K562 (cell line): ENCODE measurements at regions not wholly inside any gene's neighbourhood (a gene's known extent, or its start where the extent isn't known, plus 50 kb on each side); places are given as distances from the start of the nearest gene placed in this dataset.

ENCODE experiments used
- ATAC-seq: fragments of 200-7000 bp; cut with Tn5 transposase; 3 replicates; pipeline ENCODE4 v1.9.1; 2020; ENCODE audit warnings: moderate library complexity
- BruUV-seq: library from RNA; stranded (reverse); fragments of 400-500 nt; replicated peaks from 2 replicates; lab custom pipeline; 2021; lab: Mats Ljungman, UMichigan
- CTCF ChIA-PET: fragments of 300-600 bp; formaldehyde crosslinking; extraction: SDS; loops from one replicate; lab custom pipeline; 2021; ENCODE audit warnings: low intra/inter-chr PET ratio; lab: Yijun Ruan, JAX
- POLR2A ChIA-PET: fragments of 300-600, 350-650 bp; sonication (Branson Sonifier 250); formaldehyde crosslinking; extraction: SDS; loops from one replicate; lab custom pipeline; 2021; ENCODE audit warnings: antibody characterized with exemption, inconsistent platforms; lab: Yijun Ruan, JAX
- DNase-seq, 4 experiments: peaks; one replicate each; pipeline versions ENCODE4 v3.0.0 to v3.0.0-alpha.2; 2011 to 2018; ENCODE audit warnings: low spot score in 3 of 4, mixed read lengths in 3 of 4; ENCODE audit errors: extremely low read depth in 1 of 4
- FAIRE-seq: peaks from 2 replicates; lab custom pipeline; 2011; peaks lifted over from hg19 to GRCh38; lab: Jason Lieb, UNC
- H2AFZ ChIP-seq: 2 replicates; pipeline ENCODE4 v1.6.0; 2011; ENCODE audit warnings: low read depth, low read length, control low read depth, inconsistent platforms
- H3K27ac ChIP-seq: fragments of 200-600 bp; 3 replicates; pipeline ENCODE4 v1.8.0; 2011; ENCODE audit warnings: low read depth, mild to moderate bottlenecking, control low read depth, inconsistent platforms, low read length, moderate library complexity, mixed read lengths; ENCODE audit errors: extremely low read depth
- H3K27me3 ChIP-seq, 2 experiments: fragments of 300-600 bp in 1 of 2; 2 replicates in 1 of 2; 3 replicates in 1 of 2; pipeline versions ENCODE4 v1.6.0 to v1.8.0; 2011; ENCODE audit warnings: inconsistent platforms in 2 of 2, low read length in 2 of 2, mild to moderate bottlenecking in 1 of 2, mixed read lengths in 1 of 2, moderate library complexity in 1 of 2; ENCODE audit not compliant: control insufficient read depth in 2 of 2, insufficient read depth in 2 of 2
- H3K36me3 ChIP-seq: fragments of 300-600 bp; 3 replicates; pipeline ENCODE4 v1.8.0; 2011; ENCODE audit warnings: mild to moderate bottlenecking, low read length, inconsistent platforms; ENCODE audit not compliant: control insufficient read depth, insufficient read depth
- H3K4me1 ChIP-seq, 2 experiments: fragments of 200-600 bp in 1 of 2; replicated peaks in 1 of 2; 2 replicates in 1 of 2; 3 replicates in 1 of 2; pipeline versions ENCODE4 v1.5.1 to v1.8.0; 2011; ENCODE audit warnings: inconsistent platforms in 2 of 2, low read length in 2 of 2, mild to moderate bottlenecking in 1 of 2, mixed read lengths in 1 of 2, moderate library complexity in 1 of 2; ENCODE audit not compliant: control insufficient read depth in 2 of 2, insufficient read depth in 2 of 2
- H3K4me2 ChIP-seq: 2 replicates; pipeline ENCODE4 v1.6.1; 2011; ENCODE audit warnings: low read length, control low read depth, inconsistent platforms, mixed read lengths; ENCODE audit not compliant: insufficient read depth
- H3K4me3 ChIP-seq: fragments of 200-600 bp; sonication (generic), shearing (Covaris generic); 2 replicates; pipeline ENCODE4 v1.5.1; 2016; ENCODE audit warnings: control low read depth, inconsistent platforms
- H3K79me2 ChIP-seq: fragments of 200-600 bp; 3 replicates; pipeline ENCODE4 v1.8.0; 2011; ENCODE audit warnings: low read length, inconsistent platforms; ENCODE audit not compliant: control insufficient read depth, insufficient read depth
- H3K9ac ChIP-seq, 2 experiments: 2 replicates each; pipeline versions ENCODE4 v1.6.0 to v1.6.1; 2011; ENCODE audit warnings: low read depth in 2 of 2, low read length in 2 of 2, control low read depth in 1 of 2, inconsistent platforms in 1 of 2, mild to moderate bottlenecking in 1 of 2, mixed read lengths in 1 of 2; ENCODE audit not compliant: insufficient read depth in 1 of 2
- H3K9me1 ChIP-seq: one replicate; pipeline ENCODE4 v1.6.0; 2011; ENCODE audit warnings: inconsistent platforms, mild to moderate bottlenecking, low read length, moderate library complexity; ENCODE audit not compliant: control insufficient read depth, insufficient read depth
- H3K9me3 ChIP-seq: replicated peaks from 2 replicates; pipeline ENCODE4 v1.5.1; 2011; ENCODE audit warnings: low read depth, low read length, inconsistent platforms; ENCODE audit not compliant: control insufficient read depth, insufficient read depth
- H4K20me1 ChIP-seq: replicated peaks from 2 replicates; pipeline ENCODE4 v1.6.1; 2011; ENCODE audit warnings: low read length, inconsistent platforms, mixed read lengths; ENCODE audit not compliant: control insufficient read depth, insufficient read depth
- ARID3A ChIP-seq: IDR thresholded peaks from 2 replicates; pipeline ENCODE4 v1.6.1; 2012; ENCODE audit warnings: low read depth, low read length, improper control_type of control experiment, borderline replicate concordance
- CREBBP ChIP-seq: IDR thresholded peaks from one replicate; pipeline ENCODE4 v1.6.1; 2012; ENCODE audit warnings: low read depth, mild to moderate bottlenecking, control low read depth, inconsistent platforms, low read length
- ELK1 ChIP-seq: sonication (generic); formaldehyde crosslinking; IDR thresholded peaks from 2 replicates; pipeline ENCODE4 v1.8.1; 2022; ENCODE audit warnings: missing genetic modification reagents
- KLF1 ChIP-seq: fragments of 450-650 bp; IDR thresholded peaks from 2 replicates; pipeline ENCODE4 v1.6.1; 2016; ENCODE audit warnings: missing genetic modification characterization, missing compliant biosample characterization
- MAFF ChIP-seq: IDR thresholded peaks from 2 replicates; pipeline ENCODE4 v1.6.1; 2012; ENCODE audit warnings: low read length, improper control_type of control experiment
- NFE2 ChIP-seq: IDR thresholded peaks from 2 replicates; pipeline ENCODE4 v1.6.1; 2014; ENCODE audit warnings: antibody characterized with exemption, low read depth
- NRF1 ChIP-seq, 2 experiments: fragments of 450-650 bp; IDR thresholded peaks in 1 of 2; conservative IDR thresholded peaks in 1 of 2; 2 replicates each; pipeline ENCODE4 v1.6.1; 2014; ENCODE audit warnings: mild to moderate bottlenecking in 2 of 2
- PHTF2 ChIP-seq: fragments of 250-450 bp; sonication (Bioruptor Pico); IDR thresholded peaks from 2 replicates; pipeline ENCODE4 v1.5.0; 2021; ENCODE audit warnings: mild to moderate bottlenecking
- RBM14 ChIP-seq: fragments of 200-400 bp; formaldehyde crosslinking; IDR thresholded peaks from 2 replicates; pipeline ENCODE4 v1.6.1; 2018; ENCODE audit warnings: low read depth, mild to moderate bottlenecking, low read length, moderate library complexity, borderline replicate concordance; ENCODE audit not compliant: insufficient read depth
- TCF7 ChIP-seq: sonication (generic); IDR thresholded peaks from 2 replicates; pipeline ENCODE4 v1.6.1; 2016; ENCODE audit warnings: antibody characterized with exemption, borderline replicate concordance
- U2AF2 ChIP-seq: fragments of 200-400 bp; formaldehyde crosslinking; optimal IDR thresholded peaks from 2 replicates; pipeline ENCODE3; 2017; ENCODE audit warnings: low read depth, mild to moderate bottlenecking, low read length
- UBTF ChIP-seq, 2 experiments: IDR thresholded peaks; 2 replicates each; pipeline ENCODE4 v1.6.1; 2012; ENCODE audit warnings: improper control_type of control experiment in 2 of 2, low read depth in 2 of 2, low read length in 2 of 2, borderline replicate concordance in 1 of 2
- ZNF316 ChIP-seq: fragments of 450-650 bp; IDR thresholded peaks from 2 replicates; pipeline ENCODE4 v1.6.1; 2016
- ZNF41 ChIP-seq: fragments of 250-450 bp; sonication (Bioruptor Pico); conservative IDR thresholded peaks from 2 replicates; pipeline ENCODE4 v1.4.0; 2020; ENCODE audit warnings: mild to moderate bottlenecking
- ZNF561 ChIP-seq: fragments of 450-650 bp; formaldehyde crosslinking; conservative IDR thresholded peaks from 2 replicates; pipeline ENCODE4 v1.4.0; 2020; ENCODE audit warnings: mild to moderate bottlenecking, moderate library complexity
- ZSCAN29 ChIP-seq: fragments of 450-650 bp; IDR thresholded peaks from 2 replicates; pipeline ENCODE4 v1.6.1; 2017
- ZZZ3 ChIP-seq: fragments of 450-650 bp; IDR thresholded peaks from 2 replicates; pipeline ENCODE4 v1.6.1; 2016; ENCODE audit warnings: antibody characterized with exemption, mild to moderate bottlenecking, moderate library complexity
- WGBS: fragments of 100-300 bp; shearing (Covaris generic); methylation state at CpG from one replicate; pipeline ENCODE4 v1.1.6; 2016; ENCODE audit warnings: low coverage, mixed read lengths; ENCODE audit not compliant: insufficient coverage; ENCODE audit errors: missing lambda C conversion rate; 5-methylcytosine and 5-hydroxymethylcytosine counted together
- in situ Hi-C: fragments of 300-500 bp; cut with MboI; formaldehyde crosslinking; loops from 4 replicates; pipeline ENCODE4 v1.15.0; 2018; ENCODE audit warnings: inconsistent platforms, mixed read lengths
- intact Hi-C: fragments of 100-400 bp; cut with micrococcal nuclease; formaldehyde crosslinking; loops from 2 replicates; pipeline ENCODE4 v1.14.2; 2022

GRCh38 chr6:170021579-170021978, 269.3 kb downstream of the DLL1 start (continued):
- no peak for TF ChIP-seq UBTF (IDR thresholded peaks at IDR 0.05; ENCODE audit: borderline replicate concordance in 1 of 2, low read depth in 2 of 2, low read length in 2 of 2)
- TF ChIP-seq ZSCAN29: no peak
- TF ChIP-seq CREBBP: no peak
- TF ChIP-seq ELK1 (CRISPR knock-in tag): no peak

GRCh38 chr6:170019818-170020583, 268.6 kb downstream of the ERMARD start:
- BruUV-seq: no TSS peak
- TF ChIP-seq MAFF: no peak
- no peak for TF ChIP-seq RBM14
- TF ChIP-seq TCF7: no peak
- no peak for TF ChIP-seq ZZZ3
- TF ChIP-seq NRF1 (conservative IDR thresholded peaks at IDR 0.05 in 1 of 2, IDR thresholded peaks at IDR 0.05 in 1 of 2): no peak
- no peak for TF ChIP-seq ZNF316
- TF ChIP-seq KLF1 (tag): no peak
- TF ChIP-seq PHTF2 (CRISPR knock-in tag): no peak
- TF ChIP-seq NFE2: no peak
- no peak for TF ChIP-seq ZNF561
- no peak for TF ChIP-seq U2AF2
- no peak for TF ChIP-seq ZNF41 (CRISPR knock-in tag)
- TF ChIP-seq ARID3A: no peak

More at GRCh38 chr6:170019818-170020583, 268.6 kb downstream of the ERMARD start:
- H3K9me3 ChIP-seq: no peaks in the 10 kb centered on the region
- intact Hi-C loops: no loop called here
- ChIA-PET CTCF (no interaction called here), POLR2A (no interaction called here)
- WGBS: 2% methylated on average over 20 of the region's 20 CpGs
- no peak for ATAC-seq
- H3K36me3 ChIP-seq: no peaks in the 10 kb centered on the region
- DNase-seq: no peak
- H3K27me3 ChIP-seq: peaks cover 18 to 63% of the 10 kb centered on the region in 2 experiments; a peak in 4 of 5 replicates
- FAIRE-seq: no peak
- H2AFZ ChIP-seq: no peak overlapping the region
- H3K9me1 ChIP-seq: no peaks in the 10 kb centered on the region
- 0 out of 2 replicates have a peak, but pooled peaks cover 3% of the 10 kb centered on the region for H4K20me1 ChIP-seq
- no peak overlapping the region for H3K4me3 ChIP-seq
- in situ Hi-C loops: no loop called here
- H3K4me2 ChIP-seq: no peak overlapping the region
- H3K9ac ChIP-seq: no peak overlapping the region
- peaks cover 0 to 15% of the 10 kb centered on the region in 2 experiments; a peak in 2 of 5 replicates for H3K4me1 ChIP-seq
- no peaks in the 10 kb centered on the region for H3K79me2 ChIP-seq
- no peak overlapping the region for H3K27ac ChIP-seq
